CD4-positive, CD25-positive, alpha-beta regulatory T cell (primary cell): ENCODE measurements at regions not wholly inside any gene's neighbourhood (a gene's known extent, or its start where the extent isn't known, plus 50 kb on each side); places are given as distances from the start of the nearest gene placed in this dataset.
A peak's percentile ranks its signal among the peaks of the same experiment; 100 is the strongest.

Experiments used
- ATAC-seq, 2 donors: fragments of 150-1000 bp; cut with Tn5 transposase; one replicate each; pipeline ENCODE4 v1.10.0; 2021; ENCODE audit warnings: low read depth in 2 of 2, moderate number of reproducible peaks in 2 of 2, moderate library complexity in 1 of 2
- DNase-seq, 3 donors: peaks; one replicate each; pipeline versions ENCODE4 v3.0.0 to v3.0.0-alpha.2; 2012 to 2022; ENCODE audit warnings: mixed read lengths in 1 of 3
- H3K27ac ChIP-seq: one replicate; pipeline ENCODE4 v1.7.0; 2013; ENCODE audit warnings: mild to moderate bottlenecking, low read length; ENCODE audit not compliant: insufficient read depth, poor library complexity, severe bottlenecking
- H3K27me3 ChIP-seq: one replicate; pipeline ENCODE4 v1.7.0; 2013; ENCODE audit warnings: low read length; ENCODE audit not compliant: control insufficient read depth, insufficient read depth
- H3K36me3 ChIP-seq: one replicate; pipeline ENCODE4 v1.7.0; 2013; ENCODE audit warnings: mild to moderate bottlenecking, low read length, moderate library complexity; ENCODE audit not compliant: control insufficient read depth, insufficient read depth
- H3K4me1 ChIP-seq: 2 replicates; pipeline ENCODE4 v1.7.0; 2013; ENCODE audit warnings: mild to moderate bottlenecking, low read length; ENCODE audit not compliant: insufficient read depth, control insufficient read depth, poor library complexity, severe bottlenecking
- H3K4me3 ChIP-seq: one replicate; pipeline ENCODE4 v1.7.0; 2013; ENCODE audit warnings: low read depth, mild to moderate bottlenecking, low read length, moderate library complexity
- H3K9me3 ChIP-seq, 2 experiments: 1 replicate in 1 of 2; 2 replicates in 1 of 2; pipeline ENCODE4 v1.7.0; 2013; ENCODE audit warnings: low read length in 2 of 2, mild to moderate bottlenecking in 1 of 2, moderate library complexity in 1 of 2; ENCODE audit not compliant: control insufficient read depth in 2 of 2
- H3K27ac Mint-ChIP-seq, 3 donors: one replicate each; pipeline ENCODE4 v1.8.0; 2020 to 2022; ENCODE audit warnings: mild to moderate bottlenecking in 3 of 3, mixed read lengths in 3 of 3, moderate library complexity in 2 of 3
- H3K27me3 Mint-ChIP-seq: one replicate; pipeline ENCODE4 v1.8.0; 2022; ENCODE audit warnings: mild to moderate bottlenecking, mixed read lengths
- H3K36me3 Mint-ChIP-seq: one replicate; pipeline ENCODE4 v1.8.0; 2020; ENCODE audit warnings: mixed read lengths
- H3K4me1 Mint-ChIP-seq, 4 donors: one replicate each; pipeline ENCODE4 v1.8.0; 2020 to 2022; ENCODE audit warnings: mixed read lengths in 4 of 4, mild to moderate bottlenecking in 1 of 4
- H3K4me3 Mint-ChIP-seq, 4 donors: one replicate each; pipeline ENCODE4 v1.8.0; 2020 to 2022; ENCODE audit warnings: mild to moderate bottlenecking in 4 of 4, mixed read lengths in 4 of 4, moderate library complexity in 3 of 4
- H3K9me3 Mint-ChIP-seq, 7 donors: one replicate each; pipeline ENCODE4 v1.8.0; 2020 to 2022; ENCODE audit warnings: mixed read lengths in 7 of 7, mild to moderate bottlenecking in 3 of 7, moderate library complexity in 2 of 7

DNA sequence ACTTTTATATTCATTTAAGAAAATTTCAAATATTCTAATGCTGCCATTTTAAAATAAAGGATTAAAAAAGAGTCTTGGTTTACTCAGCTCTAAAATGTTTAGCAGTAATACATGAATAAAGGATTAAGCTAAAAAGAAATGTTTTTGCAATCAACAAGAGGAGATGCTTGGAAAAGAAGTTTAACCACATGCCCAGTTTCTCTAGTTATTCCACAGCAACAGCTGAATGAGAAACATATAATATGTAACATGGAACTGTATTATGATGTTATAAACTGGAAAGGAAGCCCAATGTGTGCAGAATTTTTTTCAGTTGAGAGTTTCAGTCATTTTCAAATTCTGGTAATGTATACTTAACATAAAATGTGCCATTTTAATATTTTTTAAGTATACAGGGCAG lies 76.5 kb upstream of the ALDH1A1 start:
- Mint-ChIP-seq H3K27me3 (peaks cover 6% of the 10 kb centered on the region), H3K36me3 (no peaks in the 10 kb centered on the region), H3K4me1 (no peaks in the 10 kb centered on the region), H3K9me3 (peaks cover 0 to 2% (median 0%) of the 10 kb centered on the region in 7 donors), H3K4me3 (no peak overlapping the region), H3K27ac (no peak overlapping the region)
- no peak for ATAC-seq
- H3K27me3 ChIP-seq = no peaks in the 10 kb centered on the region
- no peak overlapping the region for H3K4me3 ChIP-seq
- DNase-seq = no peak
- H3K9me3 ChIP-seq = no peaks in the 10 kb centered on the region
- no peaks in the 10 kb centered on the region for H3K36me3 ChIP-seq
- no peak overlapping the region for H3K27ac ChIP-seq
- no peaks in the 10 kb centered on the region for H3K4me1 ChIP-seq

DNA sequence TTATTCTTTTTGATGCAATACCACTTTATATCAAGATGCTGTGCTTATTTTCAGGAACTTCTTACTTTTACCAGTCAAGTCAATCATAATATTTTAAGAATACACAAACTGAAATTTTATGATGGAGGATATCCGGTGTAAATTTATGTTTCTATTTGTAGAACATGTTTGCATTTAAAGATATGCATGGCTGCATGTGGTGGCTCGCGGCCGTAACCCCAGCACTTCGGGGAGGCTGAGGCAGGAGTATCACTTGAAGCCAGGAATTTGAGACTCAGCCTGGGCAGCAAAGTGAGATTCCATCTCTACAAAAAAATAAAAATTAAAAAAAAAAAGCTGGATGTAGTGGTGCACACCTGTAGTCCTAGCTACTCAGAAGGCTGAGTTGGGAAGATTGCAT lies 73.5 kb upstream of the ALDH1A1 start:
- H3K36me3 ChIP-seq = no peaks in the 10 kb centered on the region
- peaks cover 6% of the 10 kb centered on the region for H3K27me3 Mint-ChIP-seq
- H3K36me3 Mint-ChIP-seq = no peaks in the 10 kb centered on the region
- DNase-seq (no peak), ATAC-seq (no peak)
- no peak overlapping the region for H3K27ac Mint-ChIP-seq
- H3K4me3 ChIP-seq = no peak overlapping the region
- H3K4me3 Mint-ChIP-seq = no peak overlapping the region
- H3K27ac ChIP-seq = no peak overlapping the region
- peaks cover 0 to 3% (median 0%) of the 10 kb centered on the region in 4 donors for H3K4me1 Mint-ChIP-seq
- no peaks in the 10 kb centered on the region for H3K27me3 ChIP-seq
- no peaks in the 10 kb centered on the region for H3K4me1 ChIP-seq
- peaks cover 0 to 2% (median 0%) of the 10 kb centered on the region in 7 donors for H3K9me3 Mint-ChIP-seq
- no peaks in the 10 kb centered on the region for H3K9me3 ChIP-seq

DNA sequence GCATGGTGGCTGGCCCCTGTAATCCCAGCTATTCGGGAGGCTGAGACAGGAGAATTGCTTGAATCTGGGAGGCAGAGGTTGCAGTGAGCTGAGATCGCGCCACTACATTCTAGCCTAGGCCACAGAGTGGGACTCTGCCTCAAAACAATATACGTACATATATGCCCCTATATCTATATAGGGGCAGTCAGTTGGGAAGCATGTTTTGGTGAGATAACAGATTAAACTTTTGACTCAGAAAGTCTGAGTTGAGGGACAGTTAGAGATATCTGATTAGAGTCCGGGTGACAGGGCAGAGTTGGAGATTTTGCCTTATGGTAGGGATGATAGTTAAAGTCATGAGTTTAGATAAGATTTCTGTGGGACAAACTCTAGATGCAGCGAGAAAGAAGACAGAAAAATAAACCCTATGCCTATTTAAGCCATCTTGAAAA lies 71.8 kb upstream of the ALDH1A1 start:
- Mint-ChIP-seq H3K27me3 (peaks cover 3% of the 10 kb centered on the region), H3K4me1 (peaks cover 0 to 3% (median 0%) of the 10 kb centered on the region in 4 donors), H3K36me3 (no peaks in the 10 kb centered on the region), H3K9me3 (peaks cover 0 to 2% (median 0%) of the 10 kb centered on the region in 7 donors), H3K27ac (no peak overlapping the region), H3K4me3 (no peak overlapping the region)
- ATAC-seq (no peak), DNase-seq (no peak)
- Histone ChIP-seq H3K4me1 (no peaks in the 10 kb centered on the region), H3K9me3 (no peaks in the 10 kb centered on the region), H3K36me3 (no peaks in the 10 kb centered on the region), H3K4me3 (no peak overlapping the region), H3K27me3 (no peaks in the 10 kb centered on the region), H3K27ac (no peak overlapping the region)

DNA sequence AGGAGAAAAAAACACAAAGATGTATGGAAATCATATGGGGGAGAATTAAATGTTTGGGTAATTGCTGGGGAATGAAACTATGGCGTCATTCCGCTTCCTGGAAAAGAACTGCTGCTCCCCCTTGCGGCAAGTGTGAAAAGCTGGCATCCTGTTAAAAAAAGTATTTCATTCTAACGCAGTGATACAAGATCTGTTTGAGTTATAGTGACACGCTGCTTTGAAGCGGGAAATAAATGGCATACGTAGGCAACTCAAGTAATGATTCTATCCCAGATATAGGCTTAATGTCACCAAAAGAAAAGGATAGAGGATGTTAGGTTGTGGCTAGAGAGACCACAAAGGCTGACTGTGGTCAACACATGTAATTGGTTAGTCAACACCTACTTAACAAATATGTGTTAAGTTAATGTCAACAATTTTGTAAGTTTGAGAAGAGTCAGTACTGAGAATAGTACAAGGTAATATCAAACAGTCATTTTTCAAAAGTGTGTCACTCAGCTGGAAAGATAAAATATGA lies 70.2 kb upstream of the ALDH1A1 start:
- DNase-seq (peak in 1 of 3 donors; percentile 35), ATAC-seq (no peak)

DNA sequence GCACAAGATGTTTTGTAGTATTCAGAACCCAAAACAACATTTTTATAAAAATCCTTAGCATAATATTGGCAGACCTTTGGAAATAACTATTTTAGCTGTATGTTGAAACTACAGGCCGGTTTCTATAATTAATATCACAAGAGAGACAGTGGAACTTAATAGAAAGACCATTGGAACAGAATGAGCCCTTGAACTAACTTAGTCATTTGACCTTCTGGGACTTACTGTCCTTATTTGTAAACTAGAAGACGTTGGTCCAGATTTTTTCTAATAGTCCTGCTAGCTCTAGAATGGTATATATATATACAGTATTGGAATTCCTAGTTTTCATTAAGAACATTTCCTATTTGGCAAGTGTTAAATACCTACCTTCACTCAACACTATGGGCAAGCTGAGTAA lies 69.5 kb upstream of the ALDH1A1 start:
- no peaks in the 10 kb centered on the region for H3K9me3 ChIP-seq
- no peak overlapping the region for H3K4me3 ChIP-seq
- Mint-ChIP-seq H3K27ac (no peak overlapping the region), H3K4me3 (no peak overlapping the region), H3K9me3 (peaks cover 0 to 3% (median 0%) of the 10 kb centered on the region in 7 donors), H3K4me1 (peaks cover 0 to 3% (median 0%) of the 10 kb centered on the region in 4 donors), H3K36me3 (no peaks in the 10 kb centered on the region), H3K27me3 (no peaks in the 10 kb centered on the region)
- DNase-seq (no peak), ATAC-seq (no peak)
- H3K36me3 ChIP-seq = no peaks in the 10 kb centered on the region
- H3K4me1 ChIP-seq = no peaks in the 10 kb centered on the region
- no peaks in the 10 kb centered on the region for H3K27me3 ChIP-seq
- H3K27ac ChIP-seq = no peak overlapping the region

More for the DNA sequence above, 70.2 kb upstream of the ALDH1A1 start:
- no peak overlapping the region for H3K4me3 Mint-ChIP-seq
- peaks cover 0 to 3% (median 0%) of the 10 kb centered on the region in 4 donors for H3K4me1 Mint-ChIP-seq
- Histone ChIP-seq H3K27ac (no peak overlapping the region), H3K27me3 (no peaks in the 10 kb centered on the region), H3K36me3 (no peaks in the 10 kb centered on the region), H3K9me3 (no peaks in the 10 kb centered on the region), H3K4me1 (no peaks in the 10 kb centered on the region), H3K4me3 (no peak overlapping the region)
- H3K27me3 Mint-ChIP-seq = no peaks in the 10 kb centered on the region
- no peaks in the 10 kb centered on the region for H3K36me3 Mint-ChIP-seq
- H3K27ac Mint-ChIP-seq = no peak overlapping the region
- peaks cover 0 to 2% (median 0%) of the 10 kb centered on the region in 7 donors for H3K9me3 Mint-ChIP-seq

DNA sequence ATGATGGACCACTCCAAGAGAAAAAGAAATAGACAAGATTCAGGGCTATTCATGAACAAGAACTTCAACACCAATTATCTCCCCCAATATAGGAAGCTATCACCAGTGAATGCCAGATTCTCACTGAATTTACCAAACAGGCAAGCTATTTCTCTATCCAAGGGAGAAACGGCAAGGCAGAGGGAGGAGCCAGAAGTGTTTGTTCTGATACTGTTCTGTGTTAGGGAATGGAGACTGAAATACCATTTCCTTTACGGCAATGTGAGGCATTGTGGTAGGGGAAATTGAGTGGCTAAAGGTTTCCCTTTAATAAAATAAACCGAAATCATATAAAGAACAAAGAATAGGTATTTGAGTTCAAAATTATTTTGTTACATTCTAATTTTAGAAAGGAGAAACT lies 68.0 kb upstream of the ALDH1A1 start:
- Histone ChIP-seq H3K27me3 (no peaks in the 10 kb centered on the region), H3K36me3 (no peaks in the 10 kb centered on the region), H3K27ac (no peak overlapping the region), H3K9me3 (no peaks in the 10 kb centered on the region), H3K4me3 (no peak overlapping the region), H3K4me1 (no peaks in the 10 kb centered on the region)
- Mint-ChIP-seq H3K4me1 (peaks cover 0 to 3% (median 0%) of the 10 kb centered on the region in 4 donors), H3K27ac (no peak overlapping the region), H3K9me3 (peaks cover 0 to 3% (median 0%) of the 10 kb centered on the region in 7 donors), H3K36me3 (no peaks in the 10 kb centered on the region), H3K27me3 (no peaks in the 10 kb centered on the region), H3K4me3 (no peak overlapping the region)
- ATAC-seq (no peak), DNase-seq (no peak)

DNA sequence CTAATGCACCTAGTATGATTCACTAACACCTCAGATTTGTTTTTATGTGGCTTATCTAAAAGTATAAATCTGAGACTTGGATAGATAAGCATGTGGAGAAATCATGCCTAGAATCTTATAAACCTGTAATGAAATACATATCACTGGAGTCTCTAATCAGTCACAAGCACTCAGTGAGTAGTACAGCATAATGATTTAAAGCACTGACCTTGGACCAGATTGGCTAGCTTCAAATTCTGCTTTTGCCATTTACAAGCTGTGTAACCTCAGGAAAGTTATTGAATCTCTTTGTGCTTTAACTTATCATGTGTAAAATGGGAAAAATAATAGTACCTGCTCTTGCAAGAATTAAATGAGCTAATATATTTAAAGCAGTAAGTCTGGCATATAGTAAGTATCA lies 61.2 kb upstream of the ALDH1A1 start:
- H3K27ac ChIP-seq = no peak overlapping the region
- DNase-seq (no peak), ATAC-seq (no peak)
- H3K4me1 ChIP-seq = no peaks in the 10 kb centered on the region
- no peaks in the 10 kb centered on the region for H3K36me3 ChIP-seq
- no peaks in the 10 kb centered on the region for H3K9me3 ChIP-seq
- H3K36me3 Mint-ChIP-seq = no peaks in the 10 kb centered on the region
- no peak overlapping the region for H3K4me3 Mint-ChIP-seq
- H3K9me3 Mint-ChIP-seq = peaks cover 0 to 3% (median 0%) of the 10 kb centered on the region in 7 donors
- H3K4me1 Mint-ChIP-seq = no peaks in the 10 kb centered on the region
- no peak overlapping the region for H3K4me3 ChIP-seq
- H3K27ac Mint-ChIP-seq = no peak overlapping the region
- peaks cover 2% of the 10 kb centered on the region for H3K27me3 ChIP-seq
- H3K27me3 Mint-ChIP-seq = peaks cover 3% of the 10 kb centered on the region

DNA sequence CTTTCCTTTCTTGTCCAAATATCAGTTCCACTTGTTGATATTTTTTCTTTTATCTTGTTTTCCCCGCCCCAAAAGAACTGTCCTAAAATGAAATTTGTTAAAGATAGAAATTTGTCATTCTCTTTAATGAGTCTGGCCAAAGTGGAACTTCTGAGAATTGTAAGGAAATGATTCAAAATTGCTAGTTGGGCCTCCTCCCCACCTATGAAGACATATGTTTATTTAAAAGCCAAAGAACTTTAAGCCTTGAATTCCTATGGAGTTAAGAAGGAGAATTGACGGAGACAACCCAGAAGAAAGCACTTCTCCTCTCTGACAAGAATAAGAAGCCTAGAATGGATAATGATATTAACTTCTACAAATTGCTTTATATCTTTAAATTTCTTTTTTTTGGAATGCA lies 59.1 kb upstream of the ALDH1A1 start:
- Mint-ChIP-seq H3K4me1 (no peaks in the 10 kb centered on the region), H3K36me3 (no peaks in the 10 kb centered on the region), H3K27me3 (peaks cover 11% of the 10 kb centered on the region), H3K27ac (no peak overlapping the region), H3K4me3 (no peak overlapping the region), H3K9me3 (peaks cover 0 to 1% (median 0%) of the 10 kb centered on the region in 7 donors)
- Histone ChIP-seq H3K9me3 (no peaks in the 10 kb centered on the region), H3K27ac (no peak overlapping the region), H3K4me1 (no peaks in the 10 kb centered on the region), H3K4me3 (no peak overlapping the region), H3K36me3 (no peaks in the 10 kb centered on the region), H3K27me3 (peaks cover 2% of the 10 kb centered on the region)
- no peak for ATAC-seq
- no peak for DNase-seq
